ENCODE measurements at regions not wholly inside any gene's neighbourhood (a gene's known extent, or its start where the extent isn't known, plus 50 kb on each side); places are given as distances from the start of the nearest gene placed in this dataset.

- TF ChIP-seq CTCF (IDR thresholded peaks at IDR 0.05): no peak
- no peak for TF ChIP-seq POLR2A (IDR thresholded peaks at IDR 0.05)
Observed at GRCh38 chr2:3110555-3110954, 267.1 kb downstream of the EIPR1 start.
